Gastrocnemius medialis (tissue), 4 donors: ENCODE measurements at regions not wholly inside any gene's neighbourhood (a gene's known extent, or its start where the extent isn't known, plus 50 kb on each side); places are given as distances from the start of the nearest gene placed in this dataset.

Experiments
- ATAC-seq, 2 donors: fragments of 150-250 bp; one replicate each; pipeline ENCODE4 v1.9.1; 2016
- DNase-seq, 2 donors: peaks; one replicate each; pipeline ENCODE4 v3.0.0-alpha.2; 2019
- H3K27ac ChIP-seq, 4 donors: fragments of 200-600 bp; sonication (generic); 1 replicate in 1 of 4; 2 replicates in 3 of 4; pipeline ENCODE4 v1.5.1; 2016 to 2018; ENCODE audit warnings: mild to moderate bottlenecking in 2 of 4, moderate library complexity in 1 of 4
- H3K27me3 ChIP-seq, 3 donors: fragments of 200-600 bp; sonication (generic) in 2 of 3; 1 replicate in 1 of 3; 2 replicates in 2 of 3; pipeline versions ENCODE4 v1.5.1 to v1.6.0; 2016 to 2019; ENCODE audit warnings: mild to moderate bottlenecking in 1 of 3, moderate library complexity in 1 of 3
- H3K36me3 ChIP-seq, 2 donors: fragments of 200-600 bp; sonication (generic) in 1 of 2; one replicate each; pipeline ENCODE4 v1.5.1; 2017 to 2018
- H3K4me1 ChIP-seq, 2 donors: fragments of 200-600 bp; sonication (generic) in 1 of 2; one replicate each; pipeline ENCODE4 v1.5.1; 2016 to 2017; ENCODE audit warnings: mild to moderate bottlenecking in 2 of 2
- H3K4me3 ChIP-seq, 4 donors: fragments of 200-600 bp; sonication (generic) in 3 of 4; 1 replicate in 1 of 4; 2 replicates in 3 of 4; pipeline ENCODE4 v1.5.1; 2016 to 2019; ENCODE audit warnings: mild to moderate bottlenecking in 2 of 4
- H3K9me3 ChIP-seq, 3 donors: fragments of 200-600 bp; sonication (generic) in 2 of 3; 1 replicate in 1 of 3; 2 replicates in 2 of 3; pipeline ENCODE4 v1.5.1; 2016 to 2019
- CTCF ChIP-seq, 5 experiments: fragments of 450-650 bp in 3 of 5; fragments of 200-600 bp in 2 of 5; sonication (generic) in 2 of 5; IDR thresholded peaks in 4 of 5; conservative IDR thresholded peaks in 1 of 5; 1 replicate in 4 of 5; 2 replicates in 1 of 5; pipeline ENCODE4 v1.5.1; 2016 to 2019; ENCODE audit warnings: antibody characterized with exemption in 5 of 5, mild to moderate bottlenecking in 3 of 5, moderate library complexity in 3 of 5
- POLR2A ChIP-seq, 2 donors: fragments of 450-650 bp; IDR thresholded peaks; one replicate each; pipeline ENCODE4 v1.6.1; 2017; ENCODE audit warnings: antibody characterized with exemption in 2 of 2, mild to moderate bottlenecking in 2 of 2, moderate library complexity in 2 of 2
- in situ Hi-C, 4 donors: fragments of 200-750 bp; cut with MboI; loops; one replicate each; pipeline versions ENCODE4 v1.15.0 to v1.8.0; 2017; ENCODE audit warnings: low sequenced_read_pairs in 4 of 4
- intact Hi-C: fragments of 100-400 bp; cut with DNase I; formaldehyde crosslinking; loops from one replicate; pipeline ENCODE4 v1.15.1; 2023; ENCODE audit warnings: low total_unique reads

GRCh38 chr4:106502106-106502699 is 133.6 kb upstream of the GIMD1 start:
- in situ Hi-C loops = loop anchor here in 1 of 4 donors (25.0 kb wide), 1 partner anchor 265 kb away; no protein-coding TSS in a partner anchor
- H3K9me3 ChIP-seq = no peaks in the 10 kb centered on the region
- no peaks in the 10 kb centered on the region for H3K27me3 ChIP-seq
- ATAC-seq (no peak), DNase-seq (peak in 1 of 2 donors; percentile 18)
- TF ChIP-seq CTCF (IDR thresholded peaks at IDR 0.05 in 4 of 5, conservative IDR thresholded peaks at IDR 0.05 in 1 of 5) = peak in 4 of 5 experiments; percentile 26 to 51 (median 34)
- TF ChIP-seq POLR2A (IDR thresholded peaks at IDR 0.05) = no peak
- no peak overlapping the region for H3K27ac ChIP-seq
- no peaks in the 10 kb centered on the region for H3K4me1 ChIP-seq
- intact Hi-C loops = loop anchor here (5.0 kb wide), 2 partner anchors 135 to 235 kb away; partner anchors contain the start of gene GIMD1
- no peak overlapping the region for H3K4me3 ChIP-seq
- H3K36me3 ChIP-seq = no peaks in the 10 kb centered on the region

GRCh38 chr4:106497271-106497670 is 128.7 kb upstream of the GIMD1 start:
- Histone ChIP-seq H3K4me1 (no peaks in the 10 kb centered on the region), H3K9me3 (no peaks in the 10 kb centered on the region), H3K27me3 (no peaks in the 10 kb centered on the region), H3K27ac (no peak overlapping the region), H3K4me3 (no peak overlapping the region), H3K36me3 (no peaks in the 10 kb centered on the region)
- DNase-seq = no peak
- TF ChIP-seq CTCF (IDR thresholded peaks at IDR 0.05 in 4 of 5, conservative IDR thresholded peaks at IDR 0.05 in 1 of 5) = no peak
- TF ChIP-seq POLR2A (IDR thresholded peaks at IDR 0.05) = no peak
- no peak for ATAC-seq
- intact Hi-C loops (no loop called here), in situ Hi-C loops (no loop called here)

DNA sequence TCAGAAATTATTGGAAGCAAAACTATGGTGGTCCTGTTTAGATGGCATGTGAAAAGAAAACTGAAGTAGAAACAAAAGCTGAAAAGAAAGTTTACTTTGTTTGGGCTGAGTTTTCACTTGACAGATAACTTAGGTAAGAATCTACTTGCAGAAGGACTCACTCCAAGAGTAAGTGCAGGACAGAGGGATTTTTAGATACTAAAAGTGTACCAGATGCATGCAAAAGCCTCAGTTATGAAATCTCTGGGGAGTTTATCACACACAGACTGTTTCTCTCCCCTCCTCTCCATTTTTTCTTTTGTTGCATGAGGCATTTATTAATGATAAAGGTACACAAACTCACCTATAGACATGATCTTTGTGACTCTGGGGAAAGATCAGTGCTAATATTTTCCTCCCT is 127.5 kb upstream of the GIMD1 start:
- DNase-seq (no peak), ATAC-seq (no peak)
- H3K4me1 ChIP-seq = no peaks in the 10 kb centered on the region
- H3K4me3 ChIP-seq = no peak overlapping the region
- no peak for TF ChIP-seq POLR2A (IDR thresholded peaks at IDR 0.05)
- no peak for TF ChIP-seq CTCF (IDR thresholded peaks at IDR 0.05 in 4 of 5, conservative IDR thresholded peaks at IDR 0.05 in 1 of 5)
- no peaks in the 10 kb centered on the region for H3K36me3 ChIP-seq
- no peaks in the 10 kb centered on the region for H3K27me3 ChIP-seq
- in situ Hi-C loops (no loop called here), intact Hi-C loops (no loop called here)
- no peaks in the 10 kb centered on the region for H3K9me3 ChIP-seq
- H3K27ac ChIP-seq = no peak overlapping the region

DNA sequence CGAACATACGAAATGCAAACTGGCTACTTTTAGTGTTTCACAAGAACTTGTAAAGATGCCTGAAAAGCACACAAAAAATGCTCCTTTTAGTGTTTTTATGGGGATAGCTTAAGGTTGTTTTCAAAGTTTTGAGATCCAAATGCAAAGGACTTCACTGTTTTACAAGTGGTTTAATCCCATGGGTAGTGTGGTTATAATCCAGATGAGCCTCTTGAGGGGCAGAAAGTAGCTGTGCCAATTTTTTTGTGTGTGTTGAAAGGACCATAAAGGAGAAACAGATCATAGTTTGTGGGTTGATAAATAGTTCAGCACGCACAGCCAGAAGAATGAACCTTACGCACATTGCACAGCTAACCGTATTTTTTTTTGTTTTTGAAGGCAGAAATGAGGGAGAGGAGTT is 126.9 kb upstream of the GIMD1 start:
- in situ Hi-C loops = no loop called here

More for the DNA sequence above, 126.9 kb upstream of the GIMD1 start:
- no peak for ATAC-seq
- Histone ChIP-seq H3K36me3 (no peaks in the 10 kb centered on the region), H3K27ac (no peak overlapping the region), H3K27me3 (no peaks in the 10 kb centered on the region), H3K4me1 (no peaks in the 10 kb centered on the region), H3K4me3 (no peak overlapping the region), H3K9me3 (no peaks in the 10 kb centered on the region)
- no peak for TF ChIP-seq CTCF (IDR thresholded peaks at IDR 0.05 in 4 of 5, conservative IDR thresholded peaks at IDR 0.05 in 1 of 5)
- no peak for TF ChIP-seq POLR2A (IDR thresholded peaks at IDR 0.05)
- intact Hi-C loops = no loop called here
- DNase-seq = no peak
